ENCODE measurements at regions not wholly inside any gene's neighbourhood (a gene's known extent, or its start where the extent isn't known, plus 50 kb on each side); places are given as distances from the start of the nearest gene placed in this dataset.
A peak's percentile ranks its signal among the peaks of the same experiment; 100 is the strongest.

GRCh38 chr5:163293836-163294235 is 143.6 kb upstream of the CCNG1 start:
- Histone ChIP-seq H3K27ac (ENCODE audit: low read depth in 2 of 2, low read length in 2 of 2) (no peak overlapping the region), H3K27me3 (ENCODE audit: control insufficient read depth, insufficient read depth, low read length) (no peaks in the 10 kb centered on the region), H3K36me3 (ENCODE audit: control insufficient read depth in 2 of 3, insufficient read depth in 3 of 3, low read length in 3 of 3) (no peaks in the 10 kb centered on the region), H3K9me3 (ENCODE audit: control insufficient read depth in 2 of 3, insufficient read depth in 1 of 3, low read length in 3 of 3) (no peaks in the 10 kb centered on the region), H3K4me1 (ENCODE audit: control insufficient read depth in 2 of 3, insufficient read depth in 2 of 3, low read depth in 1 of 3, low read length in 3 of 3) (no peaks in the 10 kb centered on the region), H3K9ac (ENCODE audit: low read length in 3 of 3) (no peak overlapping the region), H3K4me3 (ENCODE audit: low read length in 3 of 3) (no peak overlapping the region)
- FAIRE-seq: no peak
- no peak for TF ChIP-seq CTCF (IDR thresholded peaks at IDR 0.05; ENCODE audit: borderline replicate concordance, extremely low read depth, insufficient read depth)
- intact Hi-C loops (cut with DNase I): no loop called here
- DNase-seq: no peak

- FAIRE-seq: no peak
- intact Hi-C loops (cut with DNase I): no loop called here
- TF ChIP-seq CTCF (IDR thresholded peaks at IDR 0.05; ENCODE audit: borderline replicate concordance, extremely low read depth, insufficient read depth): no peak
Measured at GRCh38 chr5:163303718-163304117, 133.7 kb upstream of the CCNG1 start.

GRCh38 chr5:163305655-163306054 is 131.7 kb upstream of the CCNG1 start:
- no peak overlapping the region for H3K4me3 ChIP-seq (ENCODE audit: low read length in 3 of 3)
- intact Hi-C loops (cut with DNase I): no loop called here
- H3K4me1 ChIP-seq (ENCODE audit: control insufficient read depth in 2 of 3, insufficient read depth in 2 of 3, low read depth in 1 of 3, low read length in 3 of 3): no peaks in the 10 kb centered on the region
- no peak overlapping the region for H3K27ac ChIP-seq (ENCODE audit: low read depth in 2 of 2, low read length in 2 of 2)
- no peaks in the 10 kb centered on the region for H3K27me3 ChIP-seq (ENCODE audit: control insufficient read depth, insufficient read depth, low read length)
- FAIRE-seq (no peak), DNase-seq (no peak)
- TF ChIP-seq CTCF (IDR thresholded peaks at IDR 0.05; ENCODE audit: borderline replicate concordance, extremely low read depth, insufficient read depth): no peak
- H3K9me3 ChIP-seq (ENCODE audit: control insufficient read depth in 2 of 3, insufficient read depth in 1 of 3, low read length in 3 of 3): no peaks in the 10 kb centered on the region
- no peaks in the 10 kb centered on the region for H3K36me3 ChIP-seq (ENCODE audit: control insufficient read depth in 2 of 3, insufficient read depth in 3 of 3, low read length in 3 of 3)
- no peak overlapping the region for H3K9ac ChIP-seq (ENCODE audit: low read length in 3 of 3)

More at GRCh38 chr5:163303718-163304117, 133.7 kb upstream of the CCNG1 start:
- H3K36me3 ChIP-seq (ENCODE audit: control insufficient read depth in 2 of 3, insufficient read depth in 3 of 3, low read length in 3 of 3): no peaks in the 10 kb centered on the region
- H3K4me3 ChIP-seq (ENCODE audit: low read length in 3 of 3): no peak overlapping the region
- H3K27me3 ChIP-seq (ENCODE audit: control insufficient read depth, insufficient read depth, low read length): no peaks in the 10 kb centered on the region
- H3K27ac ChIP-seq (ENCODE audit: low read depth in 2 of 2, low read length in 2 of 2): no peak overlapping the region
- DNase-seq: no peak
- H3K4me1 ChIP-seq (ENCODE audit: control insufficient read depth in 2 of 3, insufficient read depth in 2 of 3, low read depth in 1 of 3, low read length in 3 of 3): no peaks in the 10 kb centered on the region
- H3K9me3 ChIP-seq (ENCODE audit: control insufficient read depth in 2 of 3, insufficient read depth in 1 of 3, low read length in 3 of 3): no peaks in the 10 kb centered on the region
- no peak overlapping the region for H3K9ac ChIP-seq (ENCODE audit: low read length in 3 of 3)

GRCh38 chr5:163306421-163306820 is 131.0 kb upstream of the CCNG1 start:
- H3K27ac ChIP-seq (ENCODE audit: low read depth in 2 of 2, low read length in 2 of 2): no peak overlapping the region
- DNase-seq (peak in 1 of 5 donors; percentile 2), FAIRE-seq (no peak)
- intact Hi-C loops (cut with DNase I): no loop called here
- no peak overlapping the region for H3K4me3 ChIP-seq (ENCODE audit: low read length in 3 of 3)
- TF ChIP-seq CTCF (IDR thresholded peaks at IDR 0.05; ENCODE audit: borderline replicate concordance, extremely low read depth, insufficient read depth): no peak
- H3K27me3 ChIP-seq (ENCODE audit: control insufficient read depth, insufficient read depth, low read length): no peaks in the 10 kb centered on the region
- no peaks in the 10 kb centered on the region for H3K9me3 ChIP-seq (ENCODE audit: control insufficient read depth in 2 of 3, insufficient read depth in 1 of 3, low read length in 3 of 3)
- no peak overlapping the region for H3K9ac ChIP-seq (ENCODE audit: low read length in 3 of 3)
- H3K4me1 ChIP-seq (ENCODE audit: control insufficient read depth in 2 of 3, insufficient read depth in 2 of 3, low read depth in 1 of 3, low read length in 3 of 3): no peaks in the 10 kb centered on the region
- H3K36me3 ChIP-seq (ENCODE audit: control insufficient read depth in 2 of 3, insufficient read depth in 3 of 3, low read length in 3 of 3): no peaks in the 10 kb centered on the region

All from kidney (tissue), 13 donors.